ENCODE measurements at regions not wholly inside any gene's neighbourhood (a gene's known extent, or its start where the extent isn't known, plus 50 kb on each side); places are given as distances from the start of the nearest gene placed in this dataset.

DNA sequence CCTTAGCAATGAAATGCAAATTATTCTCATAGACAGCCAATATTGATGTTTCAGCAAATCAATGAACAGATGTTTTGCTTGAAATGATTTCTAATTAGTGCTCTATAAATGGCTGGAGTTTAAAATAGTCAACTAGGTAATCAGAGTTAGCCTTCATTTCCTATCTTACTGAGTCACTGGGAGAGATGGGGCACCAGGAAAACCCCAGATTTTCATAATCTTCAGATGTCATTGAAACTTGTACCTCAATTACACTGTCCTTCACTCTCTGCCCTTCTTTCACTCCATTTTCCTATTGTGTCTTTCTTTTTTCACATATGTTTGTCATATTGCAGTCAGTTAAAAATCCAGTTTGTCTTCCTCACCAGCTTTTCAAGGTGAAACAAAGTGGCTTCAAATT lies 92.7 kb downstream of the C12orf75 start:
- TF ChIP-seq GATA3 (IDR thresholded peaks at IDR 0.05; ENCODE audit: low read depth, low read length) (no peak), GATA2 (IDR thresholded peaks at IDR 0.05; ENCODE audit: low read depth, low read length) (no peak)

DNA sequence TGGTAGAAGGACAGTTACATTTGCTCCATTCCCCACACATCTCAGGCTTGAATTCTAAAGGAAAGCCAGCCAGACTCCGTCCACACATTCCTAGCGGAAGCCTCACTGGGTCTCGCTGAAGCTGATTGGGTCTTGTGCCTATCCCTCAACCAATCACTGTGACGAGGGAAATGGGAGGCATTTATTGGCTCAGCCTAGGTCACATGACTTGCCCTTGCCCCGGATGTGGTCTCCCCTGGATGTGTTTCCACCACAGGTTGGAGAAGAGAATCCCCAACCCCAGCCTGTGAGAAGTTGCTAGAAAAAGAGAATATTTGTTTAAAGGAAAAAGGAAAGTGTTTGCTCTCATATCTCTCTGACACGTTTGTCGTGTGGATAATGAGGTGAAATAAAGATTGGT lies 93.4 kb downstream of the C12orf75 start:
- TF ChIP-seq GATA2 (IDR thresholded peaks at IDR 0.05; ENCODE audit: low read depth, low read length) (no peak), GATA3 (IDR thresholded peaks at IDR 0.05; ENCODE audit: low read depth, low read length) (no peak)

DNA sequence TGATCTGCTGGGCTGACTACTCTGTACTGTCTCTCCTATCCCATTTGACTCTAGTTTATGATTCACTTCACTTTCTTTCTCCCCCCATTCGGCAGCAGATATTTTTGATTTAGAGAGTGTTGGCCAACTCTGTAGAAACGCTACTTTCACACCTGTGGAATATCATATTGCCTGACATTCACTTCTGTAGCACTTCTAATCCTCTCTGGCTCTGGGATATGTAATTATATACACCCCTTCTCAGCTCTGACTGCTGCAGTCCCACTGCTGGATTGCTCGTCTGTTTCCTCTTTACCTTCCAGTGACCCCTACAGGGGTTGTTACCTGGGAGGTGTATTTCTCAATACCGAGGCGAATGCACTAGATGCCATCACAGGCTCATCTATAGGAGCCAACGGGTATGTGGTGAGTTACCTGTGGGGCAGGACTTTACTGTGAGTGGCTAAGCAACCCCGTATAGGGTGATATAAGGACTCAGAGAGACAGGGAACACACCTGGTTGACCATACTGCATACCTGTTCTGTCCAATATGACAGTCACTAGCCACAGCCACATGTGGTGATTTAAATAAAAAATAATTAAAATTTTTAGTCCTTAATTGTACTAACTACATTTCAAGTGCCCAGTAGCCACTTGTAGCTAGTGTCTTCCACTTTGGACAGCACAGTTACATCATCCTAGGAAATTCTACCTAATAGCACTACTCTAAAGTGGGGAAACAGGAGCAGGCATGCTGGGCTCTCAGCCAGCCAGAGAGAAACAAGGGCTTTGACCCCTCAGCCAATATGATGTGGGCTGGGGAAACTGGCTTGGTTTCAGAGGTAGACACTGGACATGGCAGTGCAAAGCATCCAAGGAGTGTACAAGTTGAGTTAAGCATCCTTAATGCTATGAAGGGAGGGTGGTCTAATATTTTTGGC lies 95.0 kb downstream of the C12orf75 start:
- TF ChIP-seq GATA2 (IDR thresholded peaks at IDR 0.05; ENCODE audit: low read depth, low read length), result no peak
- no peak for TF ChIP-seq GATA3 (IDR thresholded peaks at IDR 0.05; ENCODE audit: low read depth, low read length)

DNA sequence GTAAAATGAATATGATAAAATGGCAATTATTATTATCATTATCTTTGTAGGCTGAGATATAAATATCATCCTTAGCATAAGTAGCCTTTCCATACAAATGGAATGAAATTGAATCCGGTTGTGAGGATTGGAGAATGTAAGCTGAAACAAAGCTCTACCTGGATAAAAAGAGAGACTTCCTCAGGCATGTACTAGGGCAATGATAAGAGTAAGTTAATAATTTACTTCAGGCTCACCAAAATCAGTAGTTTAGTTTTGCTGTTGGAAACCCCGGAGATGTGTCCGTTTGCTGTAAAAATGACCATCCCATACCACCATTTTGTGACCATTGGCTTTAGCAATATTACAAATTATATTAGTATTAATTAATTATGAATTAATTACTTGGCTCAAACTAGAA lies 96.3 kb downstream of the C12orf75 start:
- TF ChIP-seq GATA2 (IDR thresholded peaks at IDR 0.05; ENCODE audit: low read depth, low read length) (no peak), GATA3 (IDR thresholded peaks at IDR 0.05; ENCODE audit: low read depth, low read length) (no peak)

DNA sequence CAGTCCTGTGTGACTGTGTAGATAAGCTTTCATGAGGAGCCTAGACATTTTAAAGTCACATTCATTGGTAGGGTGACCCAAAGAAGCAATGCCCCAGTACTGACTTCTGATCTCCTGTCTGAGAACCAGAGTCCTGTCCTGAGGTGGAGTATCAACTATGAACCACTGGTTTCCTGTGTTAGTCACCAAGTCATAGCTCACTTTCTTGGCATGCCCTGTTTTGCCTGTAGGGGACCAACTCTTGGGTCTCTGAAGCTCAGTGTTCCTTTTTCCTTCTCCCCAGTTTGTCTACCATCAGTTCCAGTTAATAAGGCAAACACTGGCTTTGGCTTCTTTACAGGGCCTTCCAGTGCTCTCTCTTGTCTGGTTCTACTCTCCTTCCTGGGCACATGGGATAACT lies 97.4 kb downstream of the C12orf75 start:
- TF ChIP-seq GATA2 (IDR thresholded peaks at IDR 0.05; ENCODE audit: low read depth, low read length) (no peak), GATA3 (IDR thresholded peaks at IDR 0.05; ENCODE audit: low read depth, low read length) (no peak)

DNA sequence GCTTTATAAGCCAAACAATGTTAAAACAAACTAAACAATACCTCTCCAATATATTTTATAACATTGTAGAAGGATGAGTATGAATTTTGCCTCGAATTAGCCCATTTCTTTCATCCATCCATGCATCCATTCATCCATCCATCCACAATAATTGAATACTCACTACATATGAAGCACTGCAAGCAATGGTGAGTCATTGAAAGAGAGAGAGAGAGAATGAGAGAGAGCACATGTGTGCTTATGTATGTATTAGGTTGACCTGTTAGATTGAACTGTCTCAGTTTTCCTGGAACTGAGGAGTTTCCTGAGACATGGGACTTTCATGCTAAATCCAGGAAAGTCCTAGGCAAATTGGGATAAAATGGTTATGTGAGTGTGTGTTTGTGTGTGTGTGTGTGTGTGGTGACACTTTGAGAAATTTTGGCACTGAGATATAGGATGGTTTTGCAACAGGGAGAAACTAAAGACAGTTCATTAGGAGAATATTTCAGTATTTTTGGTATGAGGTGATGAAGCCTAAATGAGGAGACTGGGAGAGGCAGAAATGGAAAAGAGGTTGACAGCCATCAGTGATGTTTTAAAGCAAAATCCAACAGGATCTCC lies 98.4 kb downstream of the C12orf75 start:
- TF ChIP-seq GATA3 (IDR thresholded peaks at IDR 0.05; ENCODE audit: low read depth, low read length) (no peak), GATA2 (IDR thresholded peaks at IDR 0.05; ENCODE audit: low read depth, low read length) (no peak)

DNA sequence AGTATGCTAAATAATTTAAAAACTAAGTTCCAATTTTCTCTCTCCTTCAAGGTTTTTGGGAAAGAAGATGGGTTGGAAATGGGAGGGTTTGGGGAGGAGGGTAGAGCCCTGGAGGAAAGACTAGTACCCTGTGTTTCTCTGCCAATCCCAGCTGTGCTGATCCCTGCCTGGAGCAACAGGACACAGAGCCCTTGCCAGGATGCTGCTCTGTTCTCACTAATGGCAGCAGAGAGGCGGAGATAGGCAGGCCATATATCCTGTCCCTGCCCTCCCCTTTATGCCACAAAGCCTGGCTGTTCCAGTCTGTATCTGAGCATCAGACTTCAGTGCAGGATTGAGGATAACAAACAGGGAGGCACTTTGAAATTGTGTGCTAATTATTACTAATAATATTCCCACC lies 99.0 kb downstream of the C12orf75 start:
- TF ChIP-seq GATA3 (IDR thresholded peaks at IDR 0.05; ENCODE audit: low read depth, low read length) (no peak), GATA2 (IDR thresholded peaks at IDR 0.05; ENCODE audit: low read depth, low read length) (no peak)

DNA sequence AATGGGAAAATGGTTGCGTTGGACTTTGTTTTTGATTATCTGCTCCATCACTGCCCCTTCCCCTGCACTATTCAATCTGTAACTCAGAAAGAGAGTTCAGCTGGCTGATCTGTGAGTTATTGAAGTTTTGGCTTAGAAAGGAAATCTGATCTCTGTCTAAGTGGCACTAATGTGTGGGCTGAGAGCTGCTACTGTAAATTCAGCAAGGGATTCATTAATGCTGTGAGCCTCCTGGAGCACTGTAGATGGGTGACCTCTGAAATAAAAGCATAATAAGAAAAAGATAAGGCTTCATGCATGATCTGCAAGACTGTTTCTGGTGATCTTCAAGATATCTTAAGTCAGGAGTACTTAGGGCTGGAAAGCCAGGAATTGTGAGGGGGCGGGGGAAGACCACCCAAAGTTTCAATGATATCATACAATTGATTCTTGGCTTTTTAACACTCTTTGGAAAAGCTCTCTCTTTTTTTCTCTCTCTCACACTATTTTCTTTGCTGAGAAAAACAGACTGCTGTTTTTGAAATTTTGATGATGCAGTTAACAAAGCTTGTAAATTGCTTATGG lies 101.1 kb downstream of the C12orf75 start:
- TF ChIP-seq GATA3 (IDR thresholded peaks at IDR 0.05; ENCODE audit: low read depth, low read length), result no peak
- no peak for TF ChIP-seq GATA2 (IDR thresholded peaks at IDR 0.05; ENCODE audit: low read depth, low read length)

DNA sequence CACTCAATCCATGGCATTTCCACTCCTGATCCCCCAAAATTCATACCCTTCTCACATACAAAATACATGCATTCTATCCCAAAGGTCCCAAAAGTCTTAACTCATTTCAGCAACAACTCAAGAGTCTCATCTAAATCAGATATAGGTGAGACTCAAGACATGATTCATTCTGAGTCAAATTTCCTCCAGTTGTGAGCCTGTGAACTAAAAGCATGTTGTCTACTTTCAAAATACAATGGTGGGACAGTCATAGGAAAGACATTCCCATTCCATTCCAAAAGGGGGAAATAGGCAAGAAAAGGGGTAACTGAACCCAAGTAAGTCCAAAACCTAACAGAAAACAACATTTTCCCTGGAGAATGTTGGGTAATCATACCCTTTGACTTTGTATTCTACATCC lies 103.3 kb downstream of the C12orf75 start:
- TF ChIP-seq GATA2 (IDR thresholded peaks at IDR 0.05; ENCODE audit: low read depth, low read length) (no peak), GATA3 (IDR thresholded peaks at IDR 0.05; ENCODE audit: low read depth, low read length) (no peak)

DNA sequence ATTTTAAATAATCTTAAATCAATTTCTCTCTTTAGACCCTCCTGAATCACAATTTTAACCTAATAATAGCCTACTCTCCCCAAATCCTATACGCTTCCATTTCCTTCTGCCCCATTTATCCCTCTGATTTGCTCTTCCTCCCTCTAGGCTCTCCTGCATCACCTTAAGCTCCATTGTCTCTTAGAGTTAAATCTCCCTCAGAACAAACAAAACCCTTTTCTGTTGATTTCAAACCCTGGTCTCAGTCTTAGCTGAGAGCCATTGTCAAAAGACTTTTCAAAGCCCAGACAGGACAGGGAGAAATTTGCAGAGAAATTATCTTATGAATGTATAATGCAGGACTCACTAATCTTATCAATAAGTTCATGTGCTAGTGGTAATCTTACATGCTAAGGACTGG lies 106.1 kb downstream of the C12orf75 start:
- TF ChIP-seq GATA3 (IDR thresholded peaks at IDR 0.05; ENCODE audit: low read depth, low read length) (no peak), GATA2 (IDR thresholded peaks at IDR 0.05; ENCODE audit: low read depth, low read length) (no peak)

DNA sequence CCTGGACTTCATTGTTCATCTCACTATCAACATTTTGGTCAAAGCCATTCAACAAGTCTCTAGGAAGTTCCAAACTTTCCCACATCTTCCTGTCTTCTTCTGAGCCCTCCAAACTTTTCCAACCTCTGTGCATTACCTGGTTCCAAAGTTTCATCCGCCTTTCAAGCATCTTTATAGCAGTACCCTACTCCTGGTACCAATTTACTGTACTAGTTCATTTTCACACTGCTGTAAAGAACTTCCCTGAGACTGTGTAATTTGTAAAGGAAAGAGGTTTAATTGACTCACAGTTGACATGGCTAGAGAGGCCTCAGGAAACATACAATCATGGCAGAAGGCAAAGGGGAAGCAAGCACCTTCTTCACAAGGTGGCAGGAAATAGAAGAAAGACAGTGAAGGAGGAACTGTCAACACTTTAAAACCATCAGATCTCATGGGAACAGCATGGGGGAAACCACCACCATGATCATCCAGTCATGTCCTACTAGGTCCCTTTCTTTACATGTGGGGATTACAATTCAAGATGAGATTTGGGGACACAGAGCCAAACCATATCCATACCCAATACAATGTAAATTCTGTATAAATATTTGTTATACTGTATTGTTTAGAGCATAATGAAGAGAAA lies 109.7 kb downstream of the C12orf75 start:
- no peak for TF ChIP-seq GATA3 (IDR thresholded peaks at IDR 0.05; ENCODE audit: low read depth, low read length)
- TF ChIP-seq GATA2 (IDR thresholded peaks at IDR 0.05; ENCODE audit: low read depth, low read length), result no peak

DNA sequence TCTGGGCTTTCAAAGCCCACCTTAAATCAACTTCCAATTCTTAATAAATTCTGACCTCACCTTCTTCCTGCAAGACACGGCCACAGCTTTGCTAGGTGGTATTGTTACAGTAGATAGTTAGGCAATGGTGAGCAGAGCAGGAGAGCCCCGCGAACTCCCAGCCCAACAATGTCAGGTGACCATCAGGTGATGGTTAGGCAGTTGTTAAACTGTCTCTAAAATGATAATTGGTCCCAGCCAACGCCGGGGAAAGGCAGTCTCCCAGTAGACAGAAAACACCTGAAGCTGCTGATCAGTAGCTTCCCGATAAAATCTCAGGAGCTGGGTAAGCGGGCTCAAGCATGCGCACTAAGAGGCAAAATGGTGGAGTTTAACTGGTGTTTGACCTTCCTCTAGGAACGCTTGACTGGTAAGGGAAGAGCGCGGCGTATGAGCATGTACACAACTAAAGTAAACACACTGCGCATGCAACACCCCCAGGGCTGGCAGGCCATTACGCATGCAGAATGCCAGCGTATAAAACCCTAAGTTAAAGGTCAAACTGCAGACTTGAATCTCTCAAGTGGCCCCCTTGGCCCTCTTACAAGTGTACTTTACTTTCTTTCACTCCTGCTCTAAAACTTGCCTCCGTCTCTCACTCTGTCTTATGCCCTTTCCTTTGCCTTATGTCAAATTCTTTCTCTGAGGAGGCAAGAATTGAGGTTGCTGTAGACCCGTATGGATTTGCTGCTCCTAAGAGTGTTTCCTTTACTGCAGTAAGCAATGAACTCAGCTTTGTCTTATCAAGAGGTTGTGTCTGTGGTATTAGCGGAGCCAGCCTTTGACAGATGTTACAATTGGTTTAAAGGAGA lies 113.5 kb downstream of the C12orf75 start:
- TF ChIP-seq GATA2 (IDR thresholded peaks at IDR 0.05; ENCODE audit: low read depth, low read length) (no peak), GATA3 (IDR thresholded peaks at IDR 0.05; ENCODE audit: low read depth, low read length) (no peak)

DNA sequence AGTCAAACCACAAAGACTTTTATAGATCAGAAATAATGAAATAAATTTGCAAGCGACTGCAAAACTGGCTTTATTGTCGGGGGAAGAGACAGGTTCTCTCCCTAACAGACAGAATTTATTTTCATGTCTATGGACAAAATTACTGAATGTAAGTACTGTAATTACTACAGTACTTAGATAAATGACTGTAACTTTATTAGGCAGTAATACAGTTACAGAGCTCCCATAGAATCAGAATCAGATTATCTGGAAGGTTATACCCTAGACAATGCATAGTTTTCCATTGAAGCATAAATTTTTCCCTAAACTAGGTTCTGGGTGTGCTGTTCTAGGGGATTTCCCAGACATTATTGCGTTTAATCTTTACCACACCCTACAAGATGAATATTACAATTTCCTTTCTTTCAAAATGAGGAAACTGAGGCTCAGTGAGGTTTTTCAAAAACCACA lies 114.2 kb downstream of the C12orf75 start:
- TF ChIP-seq GATA3 (IDR thresholded peaks at IDR 0.05; ENCODE audit: low read depth, low read length), result no peak
- TF ChIP-seq GATA2 (IDR thresholded peaks at IDR 0.05; ENCODE audit: low read depth, low read length), result no peak

Measured in SH-SY5Y (cell line).